Transverse colon (tissue), 3 donors: ENCODE measurements at regions not wholly inside any gene's neighbourhood (a gene's known extent, or its start where the extent isn't known, plus 50 kb on each side); places are given as distances from the start of the nearest gene placed in this dataset.

ENCODE experiments used
- EP300 ChIP-seq: sonication (generic); formaldehyde crosslinking; IDR thresholded peaks from one replicate; pipeline ENCODE4 v1.6.1; 2017; ENCODE audit warnings: antibody characterized with exemption, low read depth
- POLR2A ChIP-seq: fragments of 450-650 bp; IDR thresholded peaks from one replicate; pipeline ENCODE4 v1.6.1; 2016; ENCODE audit warnings: antibody characterized with exemption, mild to moderate bottlenecking, moderate library complexity
- TF ChIP-seq, protein P1 (sequence below), 5 experiments: fragments of 200-600 bp in 3 of 5; fragments of 450-650 bp in 2 of 5; sonication (generic) in 3 of 5; IDR thresholded peaks; 1 replicate in 2 of 5; 2 replicates in 3 of 5; pipeline ENCODE4 v1.5.1; 2016 to 2017; ENCODE audit warnings: antibody characterized with exemption in 5 of 5, inconsistent platforms in 3 of 5, mild to moderate bottlenecking in 2 of 5, moderate library complexity in 1 of 5

DNA sequence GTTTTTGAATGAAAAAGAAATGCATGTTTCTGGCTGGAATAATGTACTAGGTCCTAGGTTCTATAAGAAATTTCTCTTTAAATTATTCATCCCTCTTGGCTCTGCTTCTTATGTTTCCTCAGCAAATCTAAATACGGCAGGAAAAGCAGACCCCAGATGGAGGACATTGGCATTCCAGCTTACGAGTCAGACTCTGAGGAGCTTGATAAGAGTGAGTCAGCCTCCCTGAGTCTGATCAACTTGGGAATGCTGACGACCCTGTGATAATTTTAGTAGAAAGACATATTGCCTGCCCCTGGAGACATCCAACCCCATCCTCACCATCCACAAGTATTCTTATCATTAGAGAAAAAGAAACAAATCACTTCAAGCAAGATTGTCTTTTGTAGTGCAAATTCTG, 509.7 kb upstream of the MARCKS start:
- TF ChIP-seq, protein P1, sequence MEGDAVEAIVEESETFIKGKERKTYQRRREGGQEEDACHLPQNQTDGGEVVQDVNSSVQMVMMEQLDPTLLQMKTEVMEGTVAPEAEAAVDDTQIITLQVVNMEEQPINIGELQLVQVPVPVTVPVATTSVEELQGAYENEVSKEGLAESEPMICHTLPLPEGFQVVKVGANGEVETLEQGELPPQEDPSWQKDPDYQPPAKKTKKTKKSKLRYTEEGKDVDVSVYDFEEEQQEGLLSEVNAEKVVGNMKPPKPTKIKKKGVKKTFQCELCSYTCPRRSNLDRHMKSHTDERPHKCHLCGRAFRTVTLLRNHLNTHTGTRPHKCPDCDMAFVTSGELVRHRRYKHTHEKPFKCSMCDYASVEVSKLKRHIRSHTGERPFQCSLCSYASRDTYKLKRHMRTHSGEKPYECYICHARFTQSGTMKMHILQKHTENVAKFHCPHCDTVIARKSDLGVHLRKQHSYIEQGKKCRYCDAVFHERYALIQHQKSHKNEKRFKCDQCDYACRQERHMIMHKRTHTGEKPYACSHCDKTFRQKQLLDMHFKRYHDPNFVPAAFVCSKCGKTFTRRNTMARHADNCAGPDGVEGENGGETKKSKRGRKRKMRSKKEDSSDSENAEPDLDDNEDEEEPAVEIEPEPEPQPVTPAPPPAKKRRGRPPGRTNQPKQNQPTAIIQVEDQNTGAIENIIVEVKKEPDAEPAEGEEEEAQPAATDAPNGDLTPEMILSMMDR (IDR thresholded peaks at IDR 0.05), result no peak
- TF ChIP-seq POLR2A, result no peak
- no peak for TF ChIP-seq EP300
